IMR-90 (cell line): ENCODE measurements at regions not wholly inside any gene's neighbourhood (a gene's known extent, or its start where the extent isn't known, plus 50 kb on each side); places are given as distances from the start of the nearest gene placed in this dataset.

Experiments
- BHLHE40 ChIP-seq: fragments of 150-350 bp; IDR thresholded peaks from 2 replicates; pipeline ENCODE4 v1.6.1; 2016; ENCODE audit warnings: mild to moderate bottlenecking, low read depth, low read length
- CEBPB ChIP-seq: IDR thresholded peaks from 2 replicates; pipeline ENCODE4 v1.6.1; 2012; ENCODE audit warnings: low read depth, low read length, improper control_type of control experiment
- FOS ChIP-seq: fragments of 150-350 bp; IDR thresholded peaks from 2 replicates; pipeline ENCODE4 v1.6.1; 2016; ENCODE audit warnings: low read depth, low read length
- MAFK ChIP-seq: IDR thresholded peaks from 2 replicates; pipeline ENCODE4 v1.6.1; 2012; ENCODE audit warnings: low read depth, low read length, improper control_type of control experiment
- MXI1 ChIP-seq: IDR thresholded peaks from 2 replicates; pipeline ENCODE4 v1.6.1; 2012; ENCODE audit warnings: low read depth, mild to moderate bottlenecking, low read length, moderate library complexity, borderline replicate concordance
- NFE2L2 ChIP-seq: fragments of 150-350 bp; IDR thresholded peaks from 2 replicates; pipeline ENCODE4 v1.6.1; 2016; ENCODE audit warnings: low read depth, mild to moderate bottlenecking, low read length
- POLR2A ChIP-seq: IDR thresholded peaks from 2 replicates; pipeline ENCODE4 v1.6.1; 2012; ENCODE audit warnings: mild to moderate bottlenecking, low read depth, low read length
- RAD21 ChIP-seq: IDR thresholded peaks from 2 replicates; pipeline ENCODE4 v1.6.1; 2012; ENCODE audit warnings: low read length, improper control_type of control experiment
- RCOR1 ChIP-seq: IDR thresholded peaks from 2 replicates; pipeline ENCODE4 v1.6.1; 2012; ENCODE audit warnings: mild to moderate bottlenecking, low read length, improper control_type of control experiment; ENCODE audit not compliant: insufficient replicate concordance
- RFX5 ChIP-seq: IDR thresholded peaks from 2 replicates; pipeline ENCODE4 v1.8.0; 2012; ENCODE audit warnings: low read depth, mild to moderate bottlenecking, low read length, moderate library complexity
- SMC3 ChIP-seq: fragments of 150-350 bp; IDR thresholded peaks from 2 replicates; pipeline ENCODE4 v1.6.1; 2016; ENCODE audit warnings: low read depth, mild to moderate bottlenecking, antibody characterized with exemption, low read length, moderate library complexity
- TF ChIP-seq, protein P1 (sequence below): fragments of 150-350 bp; IDR thresholded peaks from 2 replicates; pipeline ENCODE4 v1.6.1; 2017; ENCODE audit warnings: mild to moderate bottlenecking, antibody characterized with exemption, low read length, low read depth
- TF ChIP-seq, protein P2 (sequence below): conservative IDR thresholded peaks from 2 replicates; pipeline ENCODE4 v1.5.1; 2012; ENCODE audit warnings: mild to moderate bottlenecking, low read depth, low read length, improper control_type of control experiment

DNA sequence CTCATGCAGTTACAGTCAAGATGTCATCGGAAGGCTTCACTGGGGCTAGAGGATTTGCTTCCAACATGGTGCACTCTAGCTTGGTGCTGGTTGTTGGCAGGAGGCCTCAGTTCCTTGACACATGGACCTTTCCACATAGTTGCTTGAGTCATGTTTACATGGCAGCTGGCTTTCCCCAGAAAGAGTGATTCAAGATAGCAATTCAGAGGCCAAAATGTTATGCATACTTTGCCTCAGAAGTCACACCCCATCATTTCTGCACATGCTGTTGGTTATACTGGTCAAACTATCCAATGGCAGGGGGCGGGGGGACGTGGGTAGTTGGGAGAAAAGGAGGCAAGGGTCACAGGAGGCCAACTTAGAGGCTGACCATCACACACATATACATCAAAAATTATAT, 58.7 kb downstream of the FOXB1 start:
- TF ChIP-seq, protein P1, sequence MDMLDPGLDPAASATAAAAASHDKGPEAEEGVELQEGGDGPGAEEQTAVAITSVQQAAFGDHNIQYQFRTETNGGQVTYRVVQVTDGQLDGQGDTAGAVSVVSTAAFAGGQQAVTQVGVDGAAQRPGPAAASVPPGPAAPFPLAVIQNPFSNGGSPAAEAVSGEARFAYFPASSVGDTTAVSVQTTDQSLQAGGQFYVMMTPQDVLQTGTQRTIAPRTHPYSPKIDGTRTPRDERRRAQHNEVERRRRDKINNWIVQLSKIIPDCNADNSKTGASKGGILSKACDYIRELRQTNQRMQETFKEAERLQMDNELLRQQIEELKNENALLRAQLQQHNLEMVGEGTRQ, result no peak
- TF ChIP-seq FOS (no peak), POLR2A (no peak), BHLHE40 (no peak; the same call in 1 of the 2 replicates), CEBPB (no peak), RAD21 (no peak), MAFK (no peak), SMC3 (no peak), RFX5 (no peak), MXI1 (no peak), NFE2L2 (no peak), RCOR1 (no peak)
- TF ChIP-seq, protein P2, sequence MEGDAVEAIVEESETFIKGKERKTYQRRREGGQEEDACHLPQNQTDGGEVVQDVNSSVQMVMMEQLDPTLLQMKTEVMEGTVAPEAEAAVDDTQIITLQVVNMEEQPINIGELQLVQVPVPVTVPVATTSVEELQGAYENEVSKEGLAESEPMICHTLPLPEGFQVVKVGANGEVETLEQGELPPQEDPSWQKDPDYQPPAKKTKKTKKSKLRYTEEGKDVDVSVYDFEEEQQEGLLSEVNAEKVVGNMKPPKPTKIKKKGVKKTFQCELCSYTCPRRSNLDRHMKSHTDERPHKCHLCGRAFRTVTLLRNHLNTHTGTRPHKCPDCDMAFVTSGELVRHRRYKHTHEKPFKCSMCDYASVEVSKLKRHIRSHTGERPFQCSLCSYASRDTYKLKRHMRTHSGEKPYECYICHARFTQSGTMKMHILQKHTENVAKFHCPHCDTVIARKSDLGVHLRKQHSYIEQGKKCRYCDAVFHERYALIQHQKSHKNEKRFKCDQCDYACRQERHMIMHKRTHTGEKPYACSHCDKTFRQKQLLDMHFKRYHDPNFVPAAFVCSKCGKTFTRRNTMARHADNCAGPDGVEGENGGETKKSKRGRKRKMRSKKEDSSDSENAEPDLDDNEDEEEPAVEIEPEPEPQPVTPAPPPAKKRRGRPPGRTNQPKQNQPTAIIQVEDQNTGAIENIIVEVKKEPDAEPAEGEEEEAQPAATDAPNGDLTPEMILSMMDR, result no peak
